HL-60 (cell line): ENCODE measurements at regions not wholly inside any gene's neighbourhood (a gene's known extent, or its start where the extent isn't known, plus 50 kb on each side); places are given as distances from the start of the nearest gene placed in this dataset.
"Not testable (repeated sequence)": the region's sequence is repeated elsewhere in the genome, so short reads cannot be mapped to it uniquely, and the experiment has no call there.

ENCODE experiments used
- DNase-seq, 2 experiments: peaks; one replicate each; pipeline ENCODE4 v3.0.0-alpha.2; 2010 to 2020; ENCODE audit warnings: low read depth in 1 of 2, low spot score in 1 of 2
- H3K27ac ChIP-seq: fragments of 250-450 bp; sonication (Bioruptor Pico); replicated peaks from 2 replicates; pipeline ENCODE4 v1.5.1; 2020; ENCODE audit warnings: mild to moderate bottlenecking, moderate library complexity
- H3K27me3 ChIP-seq: fragments of 250-450 bp; sonication (Bioruptor Pico); 2 replicates; pipeline ENCODE4 v1.5.1; 2021; ENCODE audit warnings: mild to moderate bottlenecking, moderate library complexity; ENCODE audit not compliant: insufficient read depth, poor library complexity, severe bottlenecking
- H3K4me3 ChIP-seq: replicated peaks from 2 replicates; pipeline ENCODE4 v1.5.1; 2011; ENCODE audit warnings: mild to moderate bottlenecking, control low read depth, low read length; ENCODE audit not compliant: insufficient read depth
- CTCF ChIP-seq: IDR thresholded peaks from one replicate; pipeline ENCODE4 v1.5.1; 2011; ENCODE audit warnings: low read length, control low read depth, inconsistent platforms; ENCODE audit not compliant: insufficient read depth
- GABPA ChIP-seq: IDR thresholded peaks from 2 replicates; pipeline ENCODE4 v1.6.1; 2012; ENCODE audit warnings: low read depth
- POLR2AphosphoS5 ChIP-seq: IDR thresholded peaks from 2 replicates; pipeline ENCODE4 v1.6.1; 2012; ENCODE audit warnings: low read depth
- REST ChIP-seq: IDR thresholded peaks from 2 replicates; pipeline ENCODE4 v1.6.1; 2012; ENCODE audit warnings: low read depth; ENCODE audit not compliant: insufficient replicate concordance
- SPI1 ChIP-seq: IDR thresholded peaks from 2 replicates; pipeline ENCODE4 v1.6.1; 2012; ENCODE audit warnings: low read depth, mild to moderate bottlenecking, borderline replicate concordance

- no peak for DNase-seq
Observed at GRCh38 chrX:144616317-144616716, 631.0 kb upstream of the SPANXN1 start.

GRCh38 chrX:144627947-144628346, 619.4 kb upstream of the SPANXN1 start:
- TF ChIP-seq CTCF, result no peak
- no peak for TF ChIP-seq POLR2AphosphoS5
- TF ChIP-seq REST, result no peak
- TF ChIP-seq GABPA, result no peak
- TF ChIP-seq SPI1, result no peak
- H3K4me3 ChIP-seq, result no peak overlapping the region
- DNase-seq, result no peak

More at GRCh38 chrX:144616317-144616716, 631.0 kb upstream of the SPANXN1 start:
- no peaks in the 10 kb centered on the region for H3K27me3 ChIP-seq
- H3K27ac ChIP-seq, result no peak overlapping the region
- no peak for TF ChIP-seq SPI1
- no peak for TF ChIP-seq REST
- no peak for TF ChIP-seq CTCF
- no peak for TF ChIP-seq GABPA
- TF ChIP-seq POLR2AphosphoS5, result no peak
- H3K4me3 ChIP-seq, result no peak overlapping the region

DNA sequence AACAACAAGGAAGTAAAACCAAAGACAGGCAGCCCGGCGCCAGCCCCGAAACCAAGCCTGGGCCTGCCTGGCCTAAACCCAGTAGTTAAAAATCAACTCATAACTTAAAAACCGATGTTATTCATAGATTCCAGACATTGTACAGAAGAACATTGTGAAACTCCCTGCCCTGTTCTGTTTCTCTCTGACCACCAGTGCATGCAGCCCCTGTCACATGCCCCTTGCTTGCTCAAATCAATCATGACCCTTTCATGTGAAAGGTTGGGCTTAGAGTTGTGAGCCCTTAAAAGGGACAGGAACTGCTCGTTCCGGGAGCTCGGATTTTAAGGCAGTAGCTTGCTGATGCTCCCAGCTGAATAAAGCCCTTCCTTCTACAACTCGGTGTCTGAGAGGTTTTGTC, 612.9 kb upstream of the SPANXN1 start:
- DNase-seq, H3K4me3 ChIP-seq, H3K27me3 ChIP-seq, H3K27ac ChIP-seq: not testable (repeated sequence)

More at GRCh38 chrX:144627947-144628346, 619.4 kb upstream of the SPANXN1 start:
- Histone ChIP-seq H3K27ac (no peak overlapping the region), H3K27me3 (no peaks in the 10 kb centered on the region)

GRCh38 chrX:144637731-144638130, 609.6 kb upstream of the SPANXN1 start:
- no peaks in the 10 kb centered on the region for H3K27me3 ChIP-seq
- H3K27ac ChIP-seq, result no peak overlapping the region
- H3K4me3 ChIP-seq, result no peak overlapping the region
- no peak for TF ChIP-seq GABPA
- no peak for TF ChIP-seq REST
- no peak for TF ChIP-seq SPI1
- no peak for TF ChIP-seq CTCF
- TF ChIP-seq POLR2AphosphoS5, result no peak
- no peak for DNase-seq
